ENCODE measurements at regions not wholly inside any gene's neighbourhood (a gene's known extent, or its start where the extent isn't known, plus 50 kb on each side); places are given as distances from the start of the nearest gene placed in this dataset.

DNA sequence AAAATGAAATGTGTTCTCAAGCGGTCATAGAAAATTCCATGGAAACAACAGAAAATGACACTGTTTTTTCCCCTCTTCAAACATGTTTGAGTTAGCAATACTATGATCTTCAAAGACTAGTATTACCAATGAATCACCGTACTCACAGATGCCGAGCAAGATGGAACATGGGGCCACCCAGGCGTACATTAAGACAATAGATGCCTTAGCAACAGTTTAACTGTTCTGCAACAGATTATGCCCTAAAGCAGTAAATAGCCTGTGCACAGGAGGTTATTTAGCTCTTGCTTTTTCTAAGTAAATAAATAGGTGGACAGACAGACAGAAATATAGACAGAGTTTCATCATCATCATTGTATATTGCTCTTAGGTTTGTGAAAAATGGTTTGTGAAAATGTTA is 284.0 kb upstream of the DEFB112 start:
- DNase-seq, result no peak
- Histone ChIP-seq H3K4me3 (ENCODE audit: low read length in 2 of 2) (no peak overlapping the region), H3K4me1 (ENCODE audit: insufficient read depth, low read length) (no peaks in the 10 kb centered on the region), H3K27me3 (ENCODE audit: insufficient read depth, low read length) (no peaks in the 10 kb centered on the region), H3K9me3 (ENCODE audit: control insufficient read depth in 1 of 2, low read length in 2 of 2) (no peaks in the 10 kb centered on the region), H3K27ac (ENCODE audit: low read depth, low read length) (no peak overlapping the region), H3K36me3 (ENCODE audit: insufficient read depth, low read length) (no peaks in the 10 kb centered on the region)
- ChIA-PET POLR2A (ENCODE audit: partially characterized antibody) (no interaction called here), CTCF (ENCODE audit: partially characterized antibody) (no interaction called here)
- Mint-ChIP-seq H3K4me1 (no peaks in the 10 kb centered on the region), H3K27ac (no peak overlapping the region), H3K4me3 (no peak overlapping the region), H3K9me3 (peaks cover 0 to 22% (median 3%) of the 10 kb centered on the region in 8 donors), H3K36me3 (no peaks in the 10 kb centered on the region), H3K27me3 (no peaks in the 10 kb centered on the region)
- intact Hi-C loops (cut with micrococcal nuclease), result no loop called here

DNA sequence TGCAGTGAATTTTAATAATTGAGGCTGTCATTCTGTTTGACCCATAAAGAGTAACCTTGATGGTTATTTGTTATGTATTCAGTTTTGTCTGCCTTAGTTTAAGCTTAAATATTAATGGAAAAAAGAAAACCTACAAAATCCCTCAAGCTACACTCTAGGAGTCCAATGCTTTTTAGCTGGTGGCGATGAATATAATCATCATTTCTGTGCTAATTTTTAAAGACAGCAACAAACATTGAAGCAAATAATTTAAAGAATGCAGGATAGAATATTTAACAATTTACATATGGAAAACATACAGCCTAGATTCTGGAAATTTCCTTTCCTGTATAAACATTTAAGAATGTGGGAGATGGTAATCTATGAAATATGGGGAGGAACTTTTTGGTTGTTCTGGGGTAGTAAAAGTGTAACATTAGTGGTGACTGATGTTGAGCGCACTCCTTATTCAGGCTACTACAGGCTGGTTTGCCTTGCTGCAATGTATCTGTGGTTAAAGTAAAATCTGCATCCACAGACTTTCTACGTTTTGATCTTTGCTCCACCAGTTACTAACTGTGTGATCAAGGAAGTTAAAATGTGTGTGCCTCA is 287.9 kb upstream of the DEFB112 start:
- H3K4me3 Mint-ChIP-seq, result no peak overlapping the region
- no peaks in the 10 kb centered on the region for H3K9me3 ChIP-seq (ENCODE audit: control insufficient read depth in 1 of 2, low read length in 2 of 2)
- no peaks in the 10 kb centered on the region for H3K4me1 Mint-ChIP-seq
- H3K27me3 ChIP-seq (ENCODE audit: insufficient read depth, low read length), result no peaks in the 10 kb centered on the region
- H3K4me3 ChIP-seq (ENCODE audit: low read length in 2 of 2), result no peak overlapping the region
- H3K27ac ChIP-seq (ENCODE audit: low read depth, low read length), result no peak overlapping the region
- ChIA-PET CTCF (ENCODE audit: partially characterized antibody) (no interaction called here), POLR2A (ENCODE audit: partially characterized antibody) (no interaction called here)
- H3K27ac Mint-ChIP-seq, result no peak overlapping the region
- no peaks in the 10 kb centered on the region for H3K4me1 ChIP-seq (ENCODE audit: insufficient read depth, low read length)
- no peaks in the 10 kb centered on the region for H3K36me3 Mint-ChIP-seq
- intact Hi-C loops (cut with micrococcal nuclease), result no loop called here
- no peak for DNase-seq
- H3K36me3 ChIP-seq (ENCODE audit: insufficient read depth, low read length), result no peaks in the 10 kb centered on the region
- no peaks in the 10 kb centered on the region for H3K27me3 Mint-ChIP-seq
- peaks cover 2 to 22% (median 5%) of the 10 kb centered on the region in 8 donors for H3K9me3 Mint-ChIP-seq

DNA sequence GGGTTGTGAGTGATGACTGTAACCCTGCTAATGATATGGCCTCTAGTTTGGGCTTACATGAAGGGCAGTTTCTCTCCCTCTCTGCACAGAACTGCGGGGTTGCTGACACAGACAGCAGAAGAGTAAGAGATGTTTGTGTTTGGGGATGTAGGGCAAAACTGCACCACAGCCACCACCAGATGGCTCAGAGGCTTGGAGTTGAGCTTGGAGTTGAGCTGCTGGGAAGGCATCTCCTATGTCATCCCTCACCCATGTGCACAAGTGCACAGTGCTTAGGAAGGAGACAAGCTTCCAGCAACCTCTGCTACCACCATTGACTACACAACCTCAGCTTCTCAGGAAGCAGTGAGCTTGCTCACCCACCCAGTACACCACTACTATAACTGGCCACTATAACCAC is 303.9 kb upstream of the DEFB112 start:
- Histone ChIP-seq H3K27me3 (ENCODE audit: insufficient read depth, low read length) (no peaks in the 10 kb centered on the region), H3K9me3 (ENCODE audit: control insufficient read depth in 1 of 2, low read length in 2 of 2) (no peaks in the 10 kb centered on the region), H3K4me1 (ENCODE audit: insufficient read depth, low read length) (no peaks in the 10 kb centered on the region), H3K36me3 (ENCODE audit: insufficient read depth, low read length) (no peaks in the 10 kb centered on the region), H3K27ac (ENCODE audit: low read depth, low read length) (no peak overlapping the region), H3K4me3 (ENCODE audit: low read length in 2 of 2) (no peak overlapping the region)
- no peaks in the 10 kb centered on the region for H3K36me3 Mint-ChIP-seq
- no peak overlapping the region for H3K4me3 Mint-ChIP-seq
- no peaks in the 10 kb centered on the region for H3K4me1 Mint-ChIP-seq
- ChIA-PET CTCF (ENCODE audit: partially characterized antibody) (no interaction called here), POLR2A (ENCODE audit: partially characterized antibody) (no interaction called here)
- peaks cover 3 to 46% (median 12%) of the 10 kb centered on the region in 8 donors for H3K9me3 Mint-ChIP-seq
- intact Hi-C loops (cut with micrococcal nuclease), result no loop called here
- H3K27ac Mint-ChIP-seq, result no peak overlapping the region
- no peaks in the 10 kb centered on the region for H3K27me3 Mint-ChIP-seq
- DNase-seq, result no peak

DNA sequence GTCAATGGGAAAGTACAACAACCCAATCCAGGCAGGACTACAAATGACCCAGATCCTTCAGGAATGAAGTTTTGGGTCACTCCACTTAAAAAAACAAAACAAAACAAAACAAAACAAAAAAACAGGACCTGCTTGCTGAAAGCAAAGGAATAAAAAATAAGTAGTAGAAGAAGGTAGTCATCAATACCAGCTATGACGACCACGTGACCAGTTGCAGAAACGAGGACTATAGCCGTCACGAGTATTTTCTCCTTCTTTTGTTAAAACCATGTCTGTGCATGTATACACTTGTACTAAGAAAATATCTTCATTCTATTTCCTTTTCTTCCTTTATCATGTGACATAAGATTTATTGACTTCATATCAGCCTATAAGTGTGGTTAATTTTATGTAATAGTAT is 308.4 kb upstream of the DEFB112 start:
- H3K27me3 Mint-ChIP-seq, result no peaks in the 10 kb centered on the region
- no peak overlapping the region for H3K27ac Mint-ChIP-seq
- intact Hi-C loops (cut with micrococcal nuclease), result no loop called here
- no peak overlapping the region for H3K4me3 Mint-ChIP-seq
- peaks cover 4 to 43% (median 16%) of the 10 kb centered on the region in 8 donors for H3K9me3 Mint-ChIP-seq
- POLR2A ChIA-PET (ENCODE audit: partially characterized antibody), result no interaction called here
- Histone ChIP-seq H3K4me1 (ENCODE audit: insufficient read depth, low read length) (no peaks in the 10 kb centered on the region), H3K27me3 (ENCODE audit: insufficient read depth, low read length) (no peaks in the 10 kb centered on the region), H3K27ac (ENCODE audit: low read depth, low read length) (no peak overlapping the region), H3K36me3 (ENCODE audit: insufficient read depth, low read length) (no peaks in the 10 kb centered on the region), H3K4me3 (ENCODE audit: low read length in 2 of 2) (no peak overlapping the region), H3K9me3 (ENCODE audit: control insufficient read depth in 1 of 2, low read length in 2 of 2) (no peaks in the 10 kb centered on the region)
- CTCF ChIA-PET (ENCODE audit: partially characterized antibody), result no interaction called here
- no peaks in the 10 kb centered on the region for H3K4me1 Mint-ChIP-seq
- no peak for DNase-seq
- no peaks in the 10 kb centered on the region for H3K36me3 Mint-ChIP-seq

DNA sequence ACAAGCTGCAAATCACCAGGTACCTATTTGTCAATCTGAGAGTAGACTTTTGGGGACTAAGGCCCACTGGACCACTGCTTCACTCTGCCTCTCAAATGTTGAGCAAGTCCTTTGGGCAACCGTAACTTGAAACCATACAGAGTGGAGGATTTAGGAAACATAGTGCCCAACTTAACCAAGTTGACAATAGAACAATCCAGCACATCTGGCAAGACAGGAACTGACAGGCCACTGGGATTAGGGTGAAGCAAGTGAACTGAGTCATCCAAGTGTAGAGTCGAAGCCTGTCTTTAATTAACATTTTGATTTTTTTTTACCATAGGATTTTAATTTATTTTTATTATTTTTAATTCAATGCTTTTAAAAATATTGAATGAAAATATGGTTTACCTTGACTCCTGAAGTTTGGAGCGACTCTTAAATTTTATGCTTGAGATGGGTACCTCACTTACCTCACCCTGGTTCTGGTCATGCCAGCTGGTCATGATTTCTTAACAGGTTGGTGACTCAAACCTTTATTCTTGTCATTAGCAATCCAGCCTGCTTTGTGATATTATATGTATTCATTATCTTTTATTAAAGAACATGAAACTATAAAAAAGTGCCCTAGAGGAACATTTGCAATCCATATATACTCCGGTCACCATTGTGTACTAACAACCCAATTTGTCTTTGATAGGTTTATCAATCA is 312.1 kb upstream of the DEFB112 start:
- intact Hi-C loops (cut with micrococcal nuclease), result no loop called here
- Histone ChIP-seq H3K27ac (ENCODE audit: low read depth, low read length) (no peak overlapping the region), H3K4me3 (ENCODE audit: low read length in 2 of 2) (no peak overlapping the region), H3K27me3 (ENCODE audit: insufficient read depth, low read length) (no peaks in the 10 kb centered on the region), H3K9me3 (ENCODE audit: control insufficient read depth in 1 of 2, low read length in 2 of 2) (no peaks in the 10 kb centered on the region), H3K36me3 (ENCODE audit: insufficient read depth, low read length) (no peaks in the 10 kb centered on the region), H3K4me1 (ENCODE audit: insufficient read depth, low read length) (no peaks in the 10 kb centered on the region)
- H3K4me3 Mint-ChIP-seq, result no peak overlapping the region
- H3K36me3 Mint-ChIP-seq, result no peaks in the 10 kb centered on the region
- peaks cover 0 to 14% (median 8%) of the 10 kb centered on the region in 8 donors for H3K9me3 Mint-ChIP-seq
- peak overlapping the region in 1 of 7 donors; percentile 30 for H3K27ac Mint-ChIP-seq
- H3K27me3 Mint-ChIP-seq, result no peaks in the 10 kb centered on the region
- POLR2A ChIA-PET (ENCODE audit: partially characterized antibody), result no interaction called here
- no peak for DNase-seq
- CTCF ChIA-PET (ENCODE audit: partially characterized antibody), result no interaction called here
- H3K4me1 Mint-ChIP-seq, result no peaks in the 10 kb centered on the region

DNA sequence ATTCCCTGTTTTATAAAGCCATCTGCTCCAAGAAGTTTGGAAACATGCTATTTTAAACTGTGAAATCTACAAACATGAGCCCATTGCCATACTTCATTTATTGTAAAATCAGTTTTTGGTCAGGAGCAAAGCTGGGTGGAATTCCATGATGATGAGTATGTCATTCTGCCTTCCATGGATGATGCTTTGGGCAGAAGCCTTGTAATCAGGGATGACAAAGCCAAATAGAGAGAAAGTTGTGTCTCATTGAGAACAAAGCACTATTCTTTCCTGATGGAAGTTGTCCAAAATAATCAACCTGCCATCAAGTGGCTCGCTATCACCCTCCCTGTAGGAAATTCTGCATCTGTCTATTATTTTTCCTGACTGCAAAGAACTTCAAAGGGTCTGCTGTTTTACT is 313.0 kb upstream of the DEFB112 start:
- no peaks in the 10 kb centered on the region for H3K9me3 ChIP-seq (ENCODE audit: control insufficient read depth in 1 of 2, low read length in 2 of 2)
- no peaks in the 10 kb centered on the region for H3K27me3 Mint-ChIP-seq
- peaks cover 0 to 13% (median 8%) of the 10 kb centered on the region in 8 donors for H3K9me3 Mint-ChIP-seq
- DNase-seq, result no peak
- POLR2A ChIA-PET (ENCODE audit: partially characterized antibody), result no interaction called here
- no peaks in the 10 kb centered on the region for H3K4me1 Mint-ChIP-seq
- H3K27ac ChIP-seq (ENCODE audit: low read depth, low read length), result no peak overlapping the region
- CTCF ChIA-PET (ENCODE audit: partially characterized antibody), result no interaction called here
- H3K36me3 ChIP-seq (ENCODE audit: insufficient read depth, low read length), result no peaks in the 10 kb centered on the region
- no peaks in the 10 kb centered on the region for H3K27me3 ChIP-seq (ENCODE audit: insufficient read depth, low read length)
- H3K4me3 ChIP-seq (ENCODE audit: low read length in 2 of 2), result no peak overlapping the region
- H3K4me1 ChIP-seq (ENCODE audit: insufficient read depth, low read length), result no peaks in the 10 kb centered on the region
- intact Hi-C loops (cut with micrococcal nuclease), result no loop called here
- H3K4me3 Mint-ChIP-seq, result no peak overlapping the region
- H3K36me3 Mint-ChIP-seq, result no peaks in the 10 kb centered on the region
- H3K27ac Mint-ChIP-seq, result no peak overlapping the region

DNA sequence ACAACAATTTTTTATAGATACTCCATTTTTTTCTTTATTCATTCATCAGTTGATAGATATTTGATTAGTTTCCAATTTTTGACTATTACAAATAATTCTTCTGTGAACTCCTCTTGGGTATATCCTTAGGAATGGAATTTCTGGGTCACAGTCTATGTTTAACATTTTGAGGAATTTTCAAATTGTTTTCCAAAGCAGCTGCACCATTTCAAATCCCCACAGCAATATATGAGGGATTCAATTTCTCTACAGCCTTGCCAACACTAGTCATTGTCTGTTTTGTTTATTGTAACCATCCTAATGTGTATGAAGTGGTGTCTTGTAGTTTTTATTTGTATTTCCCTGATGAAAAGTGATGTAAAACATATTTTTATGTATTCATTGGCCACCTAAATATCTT is 320.3 kb upstream of the DEFB112 start:
- intact Hi-C loops (cut with micrococcal nuclease), result no loop called here
- no peak overlapping the region for H3K4me3 Mint-ChIP-seq
- no peaks in the 10 kb centered on the region for H3K36me3 Mint-ChIP-seq

More for the DNA sequence above, 320.3 kb upstream of the DEFB112 start:
- H3K27ac Mint-ChIP-seq, result no peak overlapping the region
- H3K27me3 ChIP-seq (ENCODE audit: insufficient read depth, low read length), result no peaks in the 10 kb centered on the region
- no peak for DNase-seq
- CTCF ChIA-PET (ENCODE audit: partially characterized antibody), result no interaction called here
- H3K36me3 ChIP-seq (ENCODE audit: insufficient read depth, low read length), result no peaks in the 10 kb centered on the region
- peaks cover 0 to 10% (median 2%) of the 10 kb centered on the region in 8 donors for H3K9me3 Mint-ChIP-seq
- no peaks in the 10 kb centered on the region for H3K9me3 ChIP-seq (ENCODE audit: control insufficient read depth in 1 of 2, low read length in 2 of 2)
- no peaks in the 10 kb centered on the region for H3K4me1 ChIP-seq (ENCODE audit: insufficient read depth, low read length)
- H3K4me1 Mint-ChIP-seq, result no peaks in the 10 kb centered on the region
- POLR2A ChIA-PET (ENCODE audit: partially characterized antibody), result no interaction called here
- no peaks in the 10 kb centered on the region for H3K27me3 Mint-ChIP-seq
- H3K27ac ChIP-seq (ENCODE audit: low read depth, low read length), result no peak overlapping the region
- H3K4me3 ChIP-seq (ENCODE audit: low read length in 2 of 2), result no peak overlapping the region
